ENCODE measurements at regions not wholly inside any gene's neighbourhood (a gene's known extent, or its start where the extent isn't known, plus 50 kb on each side); places are given as distances from the start of the nearest gene placed in this dataset.

- TF ChIP-seq EZH2 (IDR thresholded peaks at IDR 0.05; ENCODE audit: insufficient read depth, poor library complexity, severe bottlenecking) (no peak), EZH2phosphoT487 (IDR thresholded peaks at IDR 0.05; ENCODE audit: insufficient read depth, low read depth) (no peak)
These were observed 96.2 kb upstream of the HAND2 start for GRCh38 chr4:173626277-173626676.

All from GM23248 (cell line).